ENCODE measurements at regions not wholly inside any gene's neighbourhood (a gene's known extent, or its start where the extent isn't known, plus 50 kb on each side); places are given as distances from the start of the nearest gene placed in this dataset.

- no peak for TF ChIP-seq CTCF (IDR thresholded peaks at IDR 0.05; ENCODE audit: insufficient read depth, low read length, poor library complexity, severe bottlenecking)
- Histone ChIP-seq H3K4me3 (ENCODE audit: low read depth, low read length) (no peak overlapping the region), H3K27me3 (ENCODE audit: control insufficient read depth, insufficient read depth, low read length) (no peaks in the 10 kb centered on the region), H3K36me3 (ENCODE audit: control insufficient read depth, insufficient read depth, low read length) (no peaks in the 10 kb centered on the region)
- DNase-seq (ENCODE audit: low read depth) = peak; percentile 85
These were observed 539.6 kb downstream of the PID1 start for GRCh38 chr2:228731517-228731916.

DNA sequence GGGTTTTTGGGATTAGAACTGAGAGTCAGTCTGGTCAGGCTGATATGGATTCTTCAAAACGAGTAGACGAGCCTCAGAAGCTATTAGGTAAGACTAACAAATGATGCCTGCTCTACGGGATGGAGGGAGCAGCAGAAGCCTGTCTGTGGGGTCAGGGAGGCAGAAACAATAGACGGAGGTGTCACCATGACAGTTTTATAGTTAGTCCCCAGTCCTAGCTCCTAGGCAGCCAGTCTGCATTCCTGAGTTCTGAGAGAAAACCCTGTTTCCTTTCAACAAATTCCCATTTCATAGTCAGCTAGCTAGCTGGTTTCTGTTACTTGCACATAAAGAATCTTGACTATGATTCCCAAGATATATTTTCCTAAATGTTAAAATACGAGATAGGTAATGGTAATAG lies 542.1 kb downstream of the PID1 start:
- no peak overlapping the region for H3K4me3 ChIP-seq (ENCODE audit: low read depth, low read length)
- no peaks in the 10 kb centered on the region for H3K36me3 ChIP-seq (ENCODE audit: control insufficient read depth, insufficient read depth, low read length)
- H3K27me3 ChIP-seq (ENCODE audit: control insufficient read depth, insufficient read depth, low read length) = no peaks in the 10 kb centered on the region
- no peak for TF ChIP-seq CTCF (IDR thresholded peaks at IDR 0.05; ENCODE audit: insufficient read depth, low read length, poor library complexity, severe bottlenecking)
- DNase-seq (ENCODE audit: low read depth) = no peak

DNA sequence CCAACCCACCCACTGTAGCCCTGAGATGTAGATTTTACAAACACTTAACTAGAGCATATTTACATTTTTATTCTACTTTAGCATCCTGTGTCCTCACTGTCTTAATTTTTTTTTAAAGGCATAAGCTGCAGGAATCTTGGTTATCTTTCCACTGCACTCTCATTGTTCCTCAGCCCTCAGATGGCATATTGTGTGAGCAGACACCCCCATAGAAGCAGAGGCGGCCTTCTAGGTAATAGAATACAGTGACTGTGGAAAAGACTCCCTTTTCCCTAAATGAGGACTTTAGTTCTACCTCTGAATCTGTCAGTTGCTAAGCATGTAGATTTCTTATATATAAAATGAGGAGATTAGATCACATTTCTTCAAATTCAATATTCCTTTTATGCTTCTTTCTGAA lies 543.5 kb upstream of the SPHKAP start:
- Histone ChIP-seq H3K4me3 (ENCODE audit: low read depth, low read length) (no peak overlapping the region), H3K36me3 (ENCODE audit: control insufficient read depth, insufficient read depth, low read length) (no peaks in the 10 kb centered on the region), H3K27me3 (ENCODE audit: control insufficient read depth, insufficient read depth, low read length) (no peaks in the 10 kb centered on the region)
- DNase-seq (ENCODE audit: low read depth) = no peak
- TF ChIP-seq CTCF (IDR thresholded peaks at IDR 0.05; ENCODE audit: insufficient read depth, low read length, poor library complexity, severe bottlenecking) = no peak

GRCh38 chr2:228723599-228723998 lies 542.1 kb upstream of the SPHKAP start:
- no peak for TF ChIP-seq CTCF (IDR thresholded peaks at IDR 0.05; ENCODE audit: insufficient read depth, low read length, poor library complexity, severe bottlenecking)
- no peaks in the 10 kb centered on the region for H3K36me3 ChIP-seq (ENCODE audit: control insufficient read depth, insufficient read depth, low read length)
- no peaks in the 10 kb centered on the region for H3K27me3 ChIP-seq (ENCODE audit: control insufficient read depth, insufficient read depth, low read length)
- DNase-seq (ENCODE audit: low read depth) = no peak
- no peak overlapping the region for H3K4me3 ChIP-seq (ENCODE audit: low read depth, low read length)

- no peak for DNase-seq (ENCODE audit: low read depth)
- no peaks in the 10 kb centered on the region for H3K27me3 ChIP-seq (ENCODE audit: control insufficient read depth, insufficient read depth, low read length)
- no peak overlapping the region for H3K4me3 ChIP-seq (ENCODE audit: low read depth, low read length)
- H3K36me3 ChIP-seq (ENCODE audit: control insufficient read depth, insufficient read depth, low read length) = no peaks in the 10 kb centered on the region
- TF ChIP-seq CTCF (IDR thresholded peaks at IDR 0.05; ENCODE audit: insufficient read depth, low read length, poor library complexity, severe bottlenecking) = no peak
These were observed 540.8 kb upstream of the SPHKAP start for GRCh38 chr2:228722311-228722710.

GRCh38 chr2:228720895-228721294 lies 539.4 kb upstream of the SPHKAP start:
- no peak for TF ChIP-seq CTCF (IDR thresholded peaks at IDR 0.05; ENCODE audit: insufficient read depth, low read length, poor library complexity, severe bottlenecking)
- no peak overlapping the region for H3K4me3 ChIP-seq (ENCODE audit: low read depth, low read length)
- no peak for DNase-seq (ENCODE audit: low read depth)
- no peaks in the 10 kb centered on the region for H3K27me3 ChIP-seq (ENCODE audit: control insufficient read depth, insufficient read depth, low read length)
- no peaks in the 10 kb centered on the region for H3K36me3 ChIP-seq (ENCODE audit: control insufficient read depth, insufficient read depth, low read length)
